Duodenal mucosa (tissue), 2 donors: ENCODE measurements at regions not wholly inside any gene's neighbourhood (a gene's known extent, or its start where the extent isn't known, plus 50 kb on each side); places are given as distances from the start of the nearest gene placed in this dataset.

Experiments used
- H3K27ac ChIP-seq: one replicate; pipeline ENCODE4 v1.7.0; 2013; ENCODE audit warnings: low read depth, low read length
- H3K27me3 ChIP-seq, 2 donors: one replicate each; pipeline ENCODE4 v1.7.0; 2013; ENCODE audit warnings: low read length in 2 of 2, control low read depth in 1 of 2; ENCODE audit not compliant: insufficient read depth in 2 of 2, control insufficient read depth in 1 of 2
- H3K36me3 ChIP-seq, 2 donors: one replicate each; pipeline ENCODE4 v1.7.0; 2013; ENCODE audit warnings: low read length in 2 of 2, control low read depth in 1 of 2; ENCODE audit not compliant: insufficient read depth in 2 of 2, control insufficient read depth in 1 of 2
- H3K4me1 ChIP-seq, 2 donors: one replicate each; pipeline ENCODE4 v1.7.0; 2013; ENCODE audit warnings: low read length in 2 of 2, control low read depth in 1 of 2; ENCODE audit not compliant: insufficient read depth in 2 of 2, control insufficient read depth in 1 of 2
- H3K4me3 ChIP-seq, 2 donors: one replicate each; pipeline ENCODE4 v1.7.0; 2013; ENCODE audit warnings: low read length in 2 of 2, low read depth in 1 of 2
- H3K9ac ChIP-seq, 2 donors: one replicate each; pipeline ENCODE4 v1.7.0; 2013; ENCODE audit warnings: low read length in 2 of 2, low read depth in 1 of 2
- H3K9me3 ChIP-seq, 2 donors: one replicate each; pipeline ENCODE4 v1.7.0; 2013; ENCODE audit warnings: low read length in 2 of 2, control low read depth in 1 of 2; ENCODE audit not compliant: control insufficient read depth in 1 of 2

- Histone ChIP-seq H3K4me1 (no peaks in the 10 kb centered on the region), H3K9me3 (no peaks in the 10 kb centered on the region), H3K4me3 (no peak overlapping the region), H3K27me3 (no peaks in the 10 kb centered on the region), H3K36me3 (no peaks in the 10 kb centered on the region), H3K9ac (no peak overlapping the region), H3K27ac (no peak overlapping the region)
These were observed 89.4 kb upstream of the VRK2 start for GRCh38 chr2:57957238-57957637.

- H3K36me3 ChIP-seq, result no peaks in the 10 kb centered on the region
These were observed 87.2 kb upstream of the VRK2 start for GRCh38 chr2:57959390-57959789.

GRCh38 chr2:57962861-57963260 is 83.7 kb upstream of the VRK2 start:
- Histone ChIP-seq H3K36me3 (no peaks in the 10 kb centered on the region), H3K9ac (no peak overlapping the region), H3K4me1 (no peaks in the 10 kb centered on the region), H3K4me3 (no peak overlapping the region), H3K27ac (no peak overlapping the region), H3K27me3 (no peaks in the 10 kb centered on the region), H3K9me3 (no peaks in the 10 kb centered on the region)

More at GRCh38 chr2:57959390-57959789, 87.2 kb upstream of the VRK2 start:
- H3K4me1 ChIP-seq, result no peaks in the 10 kb centered on the region
- no peaks in the 10 kb centered on the region for H3K9me3 ChIP-seq
- H3K9ac ChIP-seq, result no peak overlapping the region
- no peak overlapping the region for H3K4me3 ChIP-seq
- no peak overlapping the region for H3K27ac ChIP-seq
- H3K27me3 ChIP-seq, result no peaks in the 10 kb centered on the region

GRCh38 chr2:57965219-57965618 is 81.4 kb upstream of the VRK2 start:
- Histone ChIP-seq H3K27me3 (no peaks in the 10 kb centered on the region), H3K9me3 (no peaks in the 10 kb centered on the region), H3K27ac (no peak overlapping the region), H3K36me3 (no peaks in the 10 kb centered on the region), H3K4me3 (no peak overlapping the region), H3K9ac (no peak overlapping the region), H3K4me1 (no peaks in the 10 kb centered on the region)

- Histone ChIP-seq H3K9me3 (no peaks in the 10 kb centered on the region), H3K9ac (no peak overlapping the region), H3K4me3 (no peak overlapping the region), H3K27me3 (no peaks in the 10 kb centered on the region), H3K27ac (no peak overlapping the region), H3K4me1 (no peaks in the 10 kb centered on the region), H3K36me3 (no peaks in the 10 kb centered on the region)
These were observed 80.6 kb upstream of the VRK2 start for GRCh38 chr2:57965961-57966360.

GRCh38 chr2:57973621-57974186 is 72.9 kb upstream of the VRK2 start:
- Histone ChIP-seq H3K4me1 (no peaks in the 10 kb centered on the region), H3K36me3 (no peaks in the 10 kb centered on the region), H3K4me3 (no peak overlapping the region), H3K27ac (no peak overlapping the region), H3K9ac (no peak overlapping the region), H3K27me3 (no peaks in the 10 kb centered on the region), H3K9me3 (no peaks in the 10 kb centered on the region)

GRCh38 chr2:57979158-57979557 is 67.4 kb upstream of the VRK2 start:
- Histone ChIP-seq H3K9ac (no peak overlapping the region), H3K27ac (no peak overlapping the region), H3K36me3 (no peaks in the 10 kb centered on the region), H3K9me3 (no peaks in the 10 kb centered on the region), H3K27me3 (no peaks in the 10 kb centered on the region), H3K4me1 (no peaks in the 10 kb centered on the region), H3K4me3 (no peak overlapping the region)

- Histone ChIP-seq H3K4me1 (no peaks in the 10 kb centered on the region), H3K4me3 (no peak overlapping the region), H3K36me3 (no peaks in the 10 kb centered on the region), H3K27me3 (no peaks in the 10 kb centered on the region), H3K9me3 (no peaks in the 10 kb centered on the region), H3K27ac (no peak overlapping the region), H3K9ac (no peak overlapping the region)
These were observed 65.4 kb upstream of the VRK2 start for GRCh38 chr2:57981083-57981768.

- no peaks in the 10 kb centered on the region for H3K4me1 ChIP-seq
- no peak overlapping the region for H3K27ac ChIP-seq
- no peaks in the 10 kb centered on the region for H3K9me3 ChIP-seq
- no peak overlapping the region for H3K4me3 ChIP-seq
- H3K36me3 ChIP-seq, result no peaks in the 10 kb centered on the region
- H3K9ac ChIP-seq, result no peak overlapping the region
- H3K27me3 ChIP-seq, result no peaks in the 10 kb centered on the region
These were observed 58.6 kb upstream of the VRK2 start for GRCh38 chr2:57987835-57988573.

- H3K4me1 ChIP-seq, result no peaks in the 10 kb centered on the region
- H3K27me3 ChIP-seq, result no peaks in the 10 kb centered on the region
- H3K9ac ChIP-seq, result no peak overlapping the region
- H3K9me3 ChIP-seq, result no peaks in the 10 kb centered on the region
- H3K36me3 ChIP-seq, result no peaks in the 10 kb centered on the region
- H3K4me3 ChIP-seq, result no peak overlapping the region
- no peak overlapping the region for H3K27ac ChIP-seq
These were observed 56.4 kb upstream of the VRK2 start for GRCh38 chr2:57990118-57990725.
